ENCODE measurements at regions not wholly inside any gene's neighbourhood (a gene's known extent, or its start where the extent isn't known, plus 50 kb on each side); places are given as distances from the start of the nearest gene placed in this dataset.

- no peak for DNase-seq (ENCODE audit: extremely low read depth, low read depth, low spot score)
These were observed 543.0 kb downstream of the TNS1 start for GRCh38 chr2:217459680-217460405.

- no peak for DNase-seq (ENCODE audit: extremely low read depth, low read depth, low spot score)
These were observed 543.8 kb downstream of the TNS1 start for GRCh38 chr2:217459016-217459415.

- DNase-seq (ENCODE audit: extremely low read depth, low read depth, low spot score) = no peak
These were observed 546.8 kb downstream of the TNS1 start for GRCh38 chr2:217456016-217456415.

GRCh38 chr2:217452928-217453327 lies 549.9 kb downstream of the TNS1 start:
- no peak for DNase-seq (ENCODE audit: extremely low read depth, low read depth, low spot score)

GRCh38 chr2:217451666-217452065 lies 551.1 kb downstream of the TNS1 start:
- DNase-seq (ENCODE audit: extremely low read depth, low read depth, low spot score) = no peak

- no peak for DNase-seq (ENCODE audit: extremely low read depth, low read depth, low spot score)
These were observed 553.4 kb downstream of the TNS1 start for GRCh38 chr2:217449444-217449843.

GRCh38 chr2:217448860-217449259 lies 553.9 kb downstream of the TNS1 start:
- no peak for DNase-seq (ENCODE audit: extremely low read depth, low read depth, low spot score)

- no peak for DNase-seq (ENCODE audit: extremely low read depth, low read depth, low spot score)
These were observed 557.1 kb downstream of the TNS1 start for GRCh38 chr2:217445723-217446122.

- no peak for DNase-seq (ENCODE audit: extremely low read depth, low read depth, low spot score)
These were observed 557.9 kb downstream of the TNS1 start for GRCh38 chr2:217444932-217445331.

GRCh38 chr2:217444509-217444908 lies 558.3 kb downstream of the TNS1 start:
- no peak for DNase-seq (ENCODE audit: extremely low read depth, low read depth, low spot score)

- DNase-seq (ENCODE audit: extremely low read depth, low read depth, low spot score) = no peak
These were observed 559.2 kb downstream of the TNS1 start for GRCh38 chr2:217443601-217444000.

GRCh38 chr2:217440000-217440399 lies 562.8 kb downstream of the TNS1 start:
- DNase-seq (ENCODE audit: extremely low read depth, low read depth, low spot score) = no peak

- DNase-seq (ENCODE audit: extremely low read depth, low read depth, low spot score) = no peak
These were observed 564.0 kb downstream of the TNS1 start for GRCh38 chr2:217438821-217439220.

GRCh38 chr2:217438136-217438535 lies 564.7 kb downstream of the TNS1 start:
- no peak for DNase-seq (ENCODE audit: extremely low read depth, low read depth, low spot score)

GRCh38 chr2:217437290-217437870 lies 565.4 kb downstream of the TNS1 start:
- no peak for DNase-seq (ENCODE audit: extremely low read depth, low read depth, low spot score)

GRCh38 chr2:217436386-217436785 lies 566.4 kb downstream of the TNS1 start:
- DNase-seq (ENCODE audit: extremely low read depth, low read depth, low spot score) = no peak

GRCh38 chr2:217434180-217434975 lies 568.4 kb downstream of the TNS1 start:
- peak; percentile 22 for DNase-seq (ENCODE audit: extremely low read depth, low read depth, low spot score)

- no peak for DNase-seq (ENCODE audit: extremely low read depth, low read depth, low spot score)
These were observed 569.3 kb downstream of the TNS1 start for GRCh38 chr2:217433522-217433921.

- no peak for DNase-seq (ENCODE audit: extremely low read depth, low read depth, low spot score)
These were observed 571.1 kb downstream of the TNS1 start for GRCh38 chr2:217431577-217432269.

- DNase-seq (ENCODE audit: extremely low read depth, low read depth, low spot score) = no peak
These were observed 571.2 kb upstream of the TNP1 start for GRCh38 chr2:217430916-217431576.
